Stimulated activated CD8-positive, alpha-beta memory T cell treated with anti-CD3 and anti-CD28 coated beads, Interleukin-15, amount 100 ng/mL, for 24 hours (primary cell): ENCODE measurements at regions not wholly inside any gene's neighbourhood (a gene's known extent, or its start where the extent isn't known, plus 50 kb on each side); places are given as distances from the start of the nearest gene placed in this dataset.

Experiments used
- DNase-seq: peaks from one replicate; pipeline ENCODE4 v3.0.0-alpha.2; 2020; ENCODE audit warnings: low read depth

- DNase-seq = no peak
Observed at GRCh38 chr1:201589186-201589585, 50.3 kb downstream of the NAV1 start.

DNA sequence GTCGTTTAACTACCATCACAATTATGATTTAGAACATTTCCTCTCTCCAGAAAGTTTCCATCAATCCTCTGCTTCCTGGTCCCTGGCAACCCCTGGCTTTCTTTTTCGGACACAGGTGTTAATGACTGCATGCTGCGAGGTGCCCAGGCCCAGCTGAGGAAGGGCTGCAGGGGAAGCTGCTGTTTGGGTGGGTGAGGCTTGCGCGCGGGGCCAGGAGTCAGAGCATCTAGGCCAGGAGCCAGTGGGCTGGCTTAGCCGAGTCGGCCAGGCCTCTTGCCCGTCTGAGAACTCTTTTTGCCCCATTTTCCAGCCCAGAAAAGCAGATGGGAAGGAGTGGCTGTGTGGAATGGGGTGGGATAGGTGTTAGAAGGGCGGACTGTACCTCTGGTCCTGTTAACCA, 51.5 kb downstream of the NAV1 start:
- DNase-seq = no peak

- no peak for DNase-seq
Observed at GRCh38 chr1:201591348-201591747, 52.4 kb downstream of the NAV1 start.

- DNase-seq = no peak
Observed at GRCh38 chr1:201591981-201592380, 53.1 kb downstream of the NAV1 start.

DNA sequence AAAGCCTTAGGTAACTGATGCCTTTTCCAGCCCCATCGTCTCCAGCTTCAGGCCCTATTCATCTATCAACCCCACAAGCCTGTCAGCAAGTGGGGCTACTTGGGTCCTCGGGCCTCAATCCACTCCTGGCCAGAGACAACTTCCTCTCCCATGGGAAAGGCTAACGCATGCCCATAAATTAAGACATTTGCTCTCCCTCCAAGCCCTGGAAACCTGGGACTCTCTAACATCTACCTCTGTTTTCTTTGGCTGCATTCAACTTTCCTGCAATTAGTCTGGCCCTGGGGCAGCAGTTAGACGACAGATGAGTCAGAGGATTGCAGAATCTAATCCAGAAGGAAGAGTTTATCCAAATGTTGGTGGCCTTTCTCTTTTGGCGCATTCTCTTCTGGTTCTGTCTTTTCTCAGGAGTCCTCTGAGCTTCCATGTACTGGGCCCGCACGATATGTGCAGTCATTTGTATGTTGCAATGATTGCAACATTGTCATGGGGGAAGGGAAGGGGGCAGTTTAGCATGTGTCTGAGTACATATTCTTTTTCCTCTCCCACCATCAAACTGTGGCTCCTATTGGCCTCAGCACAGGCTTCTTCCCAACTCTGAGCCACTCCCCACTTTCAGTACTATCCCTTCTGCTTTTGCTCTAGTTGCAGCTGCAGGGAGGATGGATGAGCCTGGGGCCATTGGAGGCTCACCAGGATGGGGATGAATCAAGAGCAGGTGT, 54.4 kb downstream of the NAV1 start:
- no peak for DNase-seq

DNA sequence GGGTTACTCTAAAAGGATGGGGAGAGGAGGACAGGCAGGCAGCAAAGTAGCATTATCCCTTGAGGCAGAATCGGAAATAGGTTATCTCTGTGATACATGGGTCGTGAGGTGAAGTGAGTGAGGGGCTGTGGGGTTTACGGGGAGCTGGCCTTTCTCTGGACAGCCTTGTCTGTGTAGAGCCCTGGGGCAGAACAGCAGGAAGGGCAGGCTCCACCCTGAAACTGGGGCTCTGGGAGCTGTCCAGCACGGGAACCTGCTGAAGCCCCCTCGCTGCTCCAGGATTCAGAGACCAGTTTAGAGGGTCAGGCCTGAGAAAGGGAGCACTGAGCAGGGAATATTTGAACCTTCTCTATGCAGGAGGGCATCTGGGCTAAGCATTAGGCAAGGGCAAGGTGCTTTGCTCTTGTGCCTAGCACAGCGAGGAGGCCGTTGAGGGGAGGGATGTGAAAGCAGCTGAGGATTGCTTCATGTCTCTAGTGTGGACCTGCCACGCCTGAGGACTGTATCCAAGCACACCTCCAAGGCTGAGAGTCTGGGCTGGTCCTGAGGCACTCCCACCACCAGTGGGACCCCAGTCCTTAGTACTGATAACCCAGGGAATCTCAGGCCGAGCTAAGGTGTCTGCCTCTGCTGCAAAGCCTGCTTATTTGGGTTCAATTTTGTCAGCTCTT, 55.8 kb downstream of the NAV1 start:
- DNase-seq = no peak

DNA sequence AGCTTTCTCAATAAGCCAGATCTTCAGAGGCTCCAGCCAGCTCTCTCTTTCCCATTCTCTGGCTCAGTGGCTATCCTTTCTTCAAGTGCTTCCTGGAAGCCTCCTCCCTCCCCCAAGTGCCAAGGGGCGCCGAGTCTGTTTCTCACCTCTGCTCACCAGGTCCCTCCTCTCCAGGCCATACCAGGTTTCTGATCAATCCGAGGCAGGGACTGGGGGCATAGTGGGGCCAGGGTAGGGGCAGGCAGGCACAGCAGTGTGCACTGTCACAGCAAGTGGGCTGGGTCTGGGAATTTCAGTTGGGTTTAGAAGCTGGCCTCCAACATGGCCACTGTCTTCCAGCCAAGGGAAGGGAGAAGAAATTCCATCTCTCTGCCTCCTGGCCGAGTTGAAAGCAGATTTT, 56.5 kb downstream of the NAV1 start:
- DNase-seq = no peak

DNA sequence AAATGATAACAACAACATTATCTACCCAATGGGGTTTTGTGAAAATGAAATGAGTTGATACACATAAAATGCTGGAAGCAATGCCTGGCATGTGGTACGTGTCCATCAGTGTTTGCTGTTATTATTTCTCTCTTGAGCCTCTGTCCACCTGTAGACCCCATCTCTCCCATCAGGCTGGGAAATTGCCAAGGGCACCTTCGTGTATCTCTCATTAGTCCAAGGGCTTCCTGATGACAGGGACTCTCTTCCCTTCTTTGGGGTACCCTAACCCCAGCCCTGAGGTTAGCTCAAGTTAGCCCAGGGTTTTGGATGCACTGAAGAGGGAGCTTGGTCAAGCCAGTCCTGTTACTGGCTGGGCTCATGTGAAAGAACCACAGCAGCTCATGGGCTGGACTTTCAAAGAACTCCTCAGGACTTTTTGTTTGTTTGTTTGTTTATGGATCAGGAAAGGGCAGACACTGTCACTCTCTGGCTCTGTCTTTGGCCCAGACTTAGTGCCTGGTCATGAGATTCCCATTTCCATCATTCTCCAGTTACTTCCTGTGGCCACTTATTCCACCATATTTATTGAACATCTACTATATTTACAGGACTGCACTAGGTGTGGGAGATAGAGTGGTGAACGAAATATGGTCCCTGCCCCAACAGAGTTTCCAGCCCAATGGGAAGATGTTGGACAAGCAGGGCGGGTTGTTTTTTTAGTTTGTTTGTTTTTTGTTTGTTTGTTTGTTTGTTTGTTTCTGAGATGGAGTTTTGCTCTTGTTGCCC, 57.4 kb downstream of the NAV1 start:
- no peak for DNase-seq

DNA sequence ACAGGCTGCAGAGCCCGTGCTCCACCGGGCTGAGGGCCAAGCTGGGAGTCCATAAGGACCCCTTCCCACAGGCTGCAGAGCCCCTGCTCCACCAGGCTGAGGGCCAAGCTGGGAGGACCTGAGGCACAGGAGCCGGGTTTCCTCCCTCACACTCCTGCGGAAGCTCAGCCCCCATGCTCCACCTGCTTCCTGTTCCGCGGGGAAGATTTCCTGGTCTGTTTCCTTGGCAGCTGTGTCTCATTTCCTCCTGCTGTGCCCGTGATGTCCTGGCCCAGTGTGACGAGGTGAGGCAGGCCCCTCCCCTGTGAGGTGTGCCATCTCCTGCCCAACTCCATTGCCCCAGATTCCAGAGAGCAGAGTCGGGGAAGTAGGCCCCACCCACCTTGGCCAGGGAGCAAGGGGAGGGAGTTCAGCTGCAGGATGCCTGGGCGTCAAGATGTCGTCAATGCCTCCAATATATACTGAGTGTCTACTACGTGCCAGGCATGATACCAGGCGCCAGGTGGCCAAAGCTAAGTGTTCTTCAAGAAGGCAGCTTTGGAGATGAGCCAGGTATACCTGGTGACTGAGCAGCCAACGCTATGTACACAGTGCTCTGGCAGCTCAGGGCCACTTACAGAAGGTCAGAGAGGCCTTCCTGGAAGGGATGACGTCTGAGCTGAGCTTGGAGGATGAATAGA, 58.8 kb downstream of the NAV1 start:
- no peak for DNase-seq

GRCh38 chr1:201598396-201598795, 59.5 kb downstream of the NAV1 start:
- DNase-seq = no peak

GRCh38 chr1:201598973-201599372, 60.0 kb downstream of the NAV1 start:
- DNase-seq = no peak

DNA sequence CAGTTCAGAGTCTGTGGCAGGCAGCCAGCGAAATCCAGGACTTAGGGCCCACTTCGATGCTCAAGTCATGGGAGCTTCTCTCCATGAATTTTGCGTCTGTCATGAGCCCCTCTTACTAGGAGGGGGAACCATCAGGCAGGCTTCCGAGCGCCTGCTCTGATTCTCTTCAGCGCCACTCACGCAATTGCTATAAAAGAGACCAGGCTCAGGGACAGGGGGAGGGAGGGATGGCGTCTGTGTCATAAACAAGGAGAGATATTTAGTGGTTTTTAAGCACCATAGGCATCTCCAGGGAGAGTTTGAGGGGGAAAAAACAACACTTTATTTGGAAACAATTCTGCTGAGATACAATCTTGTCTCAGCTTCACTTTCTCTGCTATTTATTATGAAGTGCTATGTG, 60.6 kb downstream of the NAV1 start:
- DNase-seq = no peak

GRCh38 chr1:201602413-201603265, 63.7 kb downstream of the NAV1 start:
- DNase-seq = no peak

DNA sequence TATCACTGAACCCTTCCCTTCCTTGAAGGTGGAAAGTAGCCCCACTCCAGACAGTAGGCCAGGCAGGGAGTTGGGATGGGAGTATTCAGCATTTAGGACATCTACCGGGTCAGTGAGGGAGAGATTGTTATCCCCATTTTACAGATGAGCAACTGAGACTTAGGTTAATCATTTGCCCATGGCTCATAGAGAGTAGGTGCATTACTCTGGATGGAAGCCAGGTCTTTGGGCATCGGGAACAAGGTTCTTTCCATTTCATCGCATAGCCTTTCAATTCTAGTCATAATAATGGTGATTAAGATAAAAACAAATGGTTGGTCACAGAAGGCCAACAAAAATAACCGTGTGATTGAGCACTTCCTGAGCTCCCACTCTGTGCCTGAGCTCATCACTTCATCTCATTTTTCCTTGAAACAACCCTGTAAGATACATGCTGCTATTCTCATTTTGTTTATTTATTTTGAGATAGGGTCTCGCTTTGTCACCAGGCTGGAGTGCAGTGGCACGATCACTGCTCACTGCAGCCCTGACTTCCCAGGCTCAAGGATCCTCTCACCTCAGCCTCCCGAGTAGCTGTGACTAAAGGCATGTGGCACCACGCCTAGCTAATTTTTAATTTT, 64.8 kb downstream of the NAV1 start:
- DNase-seq = no peak

- DNase-seq = no peak
Observed at GRCh38 chr1:201605385-201606010, 66.6 kb downstream of the NAV1 start.

DNA sequence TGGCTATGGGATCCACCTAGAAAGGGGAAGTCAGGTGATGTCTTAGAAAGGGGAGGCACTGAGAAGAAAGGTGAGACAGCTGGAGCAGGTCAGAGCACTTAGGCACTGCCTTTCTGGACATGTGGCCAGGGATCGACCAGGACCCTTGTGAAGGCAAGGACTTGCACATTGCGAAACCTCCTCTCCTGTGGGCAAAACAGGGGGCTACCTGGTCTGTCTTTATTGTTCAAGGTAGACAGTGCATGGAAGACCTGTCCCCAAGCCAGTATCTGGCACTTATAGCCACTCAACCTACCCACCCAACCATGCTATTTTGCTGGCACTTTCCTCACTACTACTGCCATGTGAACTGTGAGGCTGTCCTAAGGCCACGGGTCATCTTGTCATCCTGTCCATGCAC, 67.2 kb downstream of the NAV1 start:
- no peak for DNase-seq

DNA sequence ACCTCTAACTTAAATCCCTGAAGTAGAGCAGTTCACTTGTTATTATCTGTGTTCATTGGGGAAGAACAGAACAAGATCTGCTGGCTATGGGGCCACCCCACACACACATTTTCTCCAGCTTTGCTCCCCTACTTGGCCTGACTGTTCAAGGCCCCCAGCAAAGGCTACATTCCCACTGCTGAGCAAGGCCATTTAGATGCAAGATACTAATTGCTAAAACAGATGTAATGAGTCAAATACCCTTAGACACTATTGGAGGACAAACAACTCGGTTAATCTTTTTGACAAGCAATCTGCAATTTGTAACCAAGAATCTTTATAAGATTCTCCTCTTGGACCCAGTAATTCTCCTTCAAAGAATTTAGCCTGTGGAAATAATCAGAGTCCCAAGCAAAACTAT, 67.7 kb downstream of the NAV1 start:
- no peak for DNase-seq

DNA sequence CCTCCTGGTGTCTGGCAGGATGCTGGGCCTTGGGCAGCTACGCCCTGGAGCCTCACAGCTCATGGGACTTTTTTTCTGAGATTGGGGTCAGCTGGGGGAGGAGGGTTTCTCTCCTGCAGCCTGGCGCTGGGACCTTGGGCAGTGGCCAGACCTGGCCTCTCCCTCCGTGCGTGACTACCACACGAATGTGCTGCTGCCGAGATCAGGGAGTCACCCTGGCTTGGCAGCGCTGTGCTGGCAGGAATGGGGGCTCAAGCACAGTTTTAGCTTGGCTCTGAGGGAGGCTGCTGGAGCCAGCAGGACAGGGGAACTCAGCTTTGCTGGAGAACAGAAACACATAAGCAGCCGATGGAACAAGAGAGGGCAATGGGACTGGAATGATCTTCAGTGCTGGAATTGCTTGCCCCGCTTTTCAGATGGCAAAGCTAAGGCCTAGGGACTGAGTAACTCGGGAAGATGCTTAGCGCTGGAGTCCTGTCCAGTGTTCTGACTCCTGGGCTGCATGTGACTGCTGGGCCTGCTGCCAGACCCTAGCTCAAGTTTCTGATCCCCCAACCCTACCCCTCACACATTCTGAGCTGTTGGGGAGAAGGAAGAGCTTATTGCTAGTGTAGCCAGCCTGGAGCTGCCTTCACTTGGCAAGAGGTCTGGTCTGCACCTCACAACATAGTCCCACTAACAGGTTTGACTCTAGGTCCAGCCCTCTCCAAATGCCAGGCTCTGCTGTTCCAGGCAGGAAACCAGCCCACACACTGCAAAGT, 69.9 kb downstream of the NAV1 start:
- no peak for DNase-seq

DNA sequence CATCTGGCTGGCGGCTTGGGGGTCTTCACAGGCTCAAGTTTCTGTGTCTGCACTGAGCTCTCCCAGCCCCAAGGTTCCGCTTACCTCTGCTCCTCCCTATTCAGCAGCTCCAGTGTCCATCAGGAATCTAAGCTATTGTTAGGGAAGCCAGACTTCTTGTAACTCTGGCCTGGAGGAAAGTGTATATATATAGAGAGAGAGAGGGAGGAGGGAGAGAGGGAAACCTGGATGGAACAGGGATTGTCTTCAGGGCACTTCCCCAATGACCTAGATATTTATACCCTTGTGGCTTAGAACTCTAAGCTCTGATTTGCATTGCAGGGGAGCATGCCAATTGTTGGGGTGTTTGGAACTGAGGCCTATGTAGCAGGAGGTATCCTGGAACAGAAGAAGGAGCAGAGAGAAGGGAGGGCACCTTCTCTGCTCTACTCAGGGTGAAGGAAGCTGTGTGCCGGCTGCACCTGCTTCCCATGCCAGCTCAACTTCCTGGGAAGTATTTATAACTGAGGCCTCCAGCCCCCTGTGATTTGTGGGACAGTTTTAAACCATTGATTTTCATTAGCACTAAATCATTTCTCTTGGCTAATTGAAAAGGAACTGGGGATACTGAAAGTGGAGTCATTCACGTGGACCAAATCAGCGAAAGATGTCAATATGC, 70.9 kb downstream of the NAV1 start:
- no peak for DNase-seq
